GM12873 (cell line): ENCODE measurements at regions not wholly inside any gene's neighbourhood (a gene's known extent, or its start where the extent isn't known, plus 50 kb on each side); places are given as distances from the start of the nearest gene placed in this dataset.

Experiments
- CTCF ChIP-seq: IDR thresholded peaks from 2 replicates; pipeline ENCODE4 v1.5.1; 2012; ENCODE audit warnings: low read depth, mild to moderate bottlenecking, moderate library complexity, low read length, control low read depth; ENCODE audit not compliant: insufficient read depth; ENCODE audit errors: missing control alignments

- no peak for TF ChIP-seq CTCF
These were observed 53.5 kb downstream of the FOXD2 start for GRCh38 chr1:47491341-47491753.

GRCh38 chr1:47495176-47495713 lies 57.4 kb downstream of the FOXD2 start:
- TF ChIP-seq CTCF, result no peak

- no peak for TF ChIP-seq CTCF
These were observed 60.7 kb downstream of the FOXD2 start for GRCh38 chr1:47498551-47498950.

- TF ChIP-seq CTCF, result no peak
These were observed 63.2 kb downstream of the FOXD2 start for GRCh38 chr1:47501069-47501468.

GRCh38 chr1:47502746-47503370 lies 65.0 kb downstream of the FOXD2 start:
- no peak for TF ChIP-seq CTCF

GRCh38 chr1:47505267-47505666 lies 67.4 kb downstream of the FOXD2 start:
- TF ChIP-seq CTCF, result no peak

GRCh38 chr1:47506053-47506452 lies 68.2 kb downstream of the FOXD2 start:
- no peak for TF ChIP-seq CTCF
